GM12878 (cell line): ENCODE measurements at regions not wholly inside any gene's neighbourhood (a gene's known extent, or its start where the extent isn't known, plus 50 kb on each side); places are given as distances from the start of the nearest gene placed in this dataset.

Experiments
- BCL11A ChIP-seq: IDR thresholded peaks from 2 replicates; pipeline ENCODE4 v1.6.1; 2011; ENCODE audit warnings: low read depth, low read length
- BMI1 ChIP-seq: fragments of 450-650 bp; IDR thresholded peaks from 2 replicates; pipeline ENCODE4 v1.6.1; 2016; ENCODE audit warnings: mild to moderate bottlenecking, moderate library complexity, borderline replicate concordance
- CHD4 ChIP-seq: fragments of 200-600 bp; sonication (generic); IDR thresholded peaks from 2 replicates; pipeline ENCODE4 v1.6.1; 2016; ENCODE audit warnings: mild to moderate bottlenecking
- IKZF1 ChIP-seq: fragments of 450-650 bp; conservative IDR thresholded peaks from 2 replicates; pipeline ENCODE4 v1.6.1; 2017; ENCODE audit warnings: antibody characterized with exemption, mild to moderate bottlenecking
- LARP7 ChIP-seq: fragments of 450-650 bp; IDR thresholded peaks from 2 replicates; pipeline ENCODE4 v1.6.1; 2017; ENCODE audit warnings: mild to moderate bottlenecking
- MEF2A ChIP-seq: IDR thresholded peaks from 2 replicates; pipeline ENCODE4 v1.6.1; 2011; ENCODE audit warnings: low read depth, mild to moderate bottlenecking, low read length, moderate library complexity; ENCODE audit not compliant: insufficient read depth
- NFIC ChIP-seq: IDR thresholded peaks from 2 replicates; pipeline ENCODE4 v1.6.1; 2012; ENCODE audit warnings: low read depth, mild to moderate bottlenecking, inconsistent platforms, low read length, moderate library complexity
- POLR2AphosphoS5 ChIP-seq: IDR thresholded peaks from 2 replicates; pipeline ENCODE4 v1.6.1; 2011; ENCODE audit warnings: mild to moderate bottlenecking, low read length, inconsistent platforms
- RBBP5 ChIP-seq: fragments of 200-600 bp; sonication (generic); conservative IDR thresholded peaks from 2 replicates; pipeline ENCODE4 v1.6.1; 2016
- RCOR1 ChIP-seq: conservative IDR thresholded peaks from 2 replicates; pipeline ENCODE4 v1.6.1; 2012; ENCODE audit warnings: low read depth, low read length, improper control_type of control experiment
- SUPT20H ChIP-seq: IDR thresholded peaks from 2 replicates; pipeline ENCODE4 v1.6.1; 2011; ENCODE audit warnings: low read depth, mild to moderate bottlenecking, low read length, moderate library complexity, borderline replicate concordance; ENCODE audit not compliant: control insufficient read depth
- TCF3 ChIP-seq: IDR thresholded peaks from 2 replicates; pipeline ENCODE4 v1.6.1; 2012; ENCODE audit warnings: low read depth, mild to moderate bottlenecking, low read length, borderline replicate concordance; ENCODE audit not compliant: insufficient read depth
- WRNIP1 ChIP-seq: IDR thresholded peaks from 2 replicates; pipeline ENCODE4 v1.6.1; 2011; ENCODE audit warnings: low read depth, low read length, improper control_type of control experiment, borderline replicate concordance
- ZNF207 ChIP-seq: fragments of 450-650 bp; IDR thresholded peaks from 2 replicates; pipeline ENCODE4 v1.6.1; 2014; ENCODE audit warnings: antibody characterized with exemption, mild to moderate bottlenecking, borderline replicate concordance
- ZNF384 ChIP-seq: IDR thresholded peaks from 2 replicates; pipeline ENCODE4 v1.6.1; 2012; ENCODE audit warnings: low read depth, mild to moderate bottlenecking, low read length, improper control_type of control experiment, borderline replicate concordance
- ZNF622 ChIP-seq: fragments of 450-650 bp; IDR thresholded peaks from 2 replicates; pipeline ENCODE4 v1.6.1; 2017; ENCODE audit warnings: mild to moderate bottlenecking, inconsistent platforms
- TF ChIP-seq, protein P1 (sequence below): IDR thresholded peaks from 2 replicates; pipeline ENCODE4 v1.6.1; 2011; ENCODE audit warnings: mild to moderate bottlenecking, low read depth, low read length, moderate library complexity; ENCODE audit not compliant: insufficient replicate concordance
- TF ChIP-seq, protein P2 (sequence below): IDR thresholded peaks from 2 replicates; pipeline ENCODE4 v1.6.1; 2012; ENCODE audit warnings: low read depth, low read length, improper control_type of control experiment
- TF ChIP-seq, protein P3 (sequence below): fragments of 150-350 bp; IDR thresholded peaks from 2 replicates; pipeline ENCODE4 v1.6.1; 2016; ENCODE audit warnings: low read depth, low read length
- TF ChIP-seq, protein P4 (sequence below): fragments of 450-650 bp; IDR thresholded peaks from 2 replicates; pipeline ENCODE4 v1.6.1; 2017; ENCODE audit warnings: low read depth, mild to moderate bottlenecking, moderate library complexity
- TF ChIP-seq, protein P5 (sequence below): fragments of 150-350 bp; IDR thresholded peaks from 2 replicates; pipeline ENCODE4 v1.6.1; 2014; ENCODE audit warnings: mild to moderate bottlenecking, low read depth, low read length
- TF ChIP-seq, protein P6 (sequence below): fragments of 450-650 bp; IDR thresholded peaks from 2 replicates; pipeline ENCODE4 v1.6.1; 2018; ENCODE audit warnings: borderline replicate concordance, mild to moderate bottlenecking; ENCODE audit not compliant: partially characterized antibody

DNA sequence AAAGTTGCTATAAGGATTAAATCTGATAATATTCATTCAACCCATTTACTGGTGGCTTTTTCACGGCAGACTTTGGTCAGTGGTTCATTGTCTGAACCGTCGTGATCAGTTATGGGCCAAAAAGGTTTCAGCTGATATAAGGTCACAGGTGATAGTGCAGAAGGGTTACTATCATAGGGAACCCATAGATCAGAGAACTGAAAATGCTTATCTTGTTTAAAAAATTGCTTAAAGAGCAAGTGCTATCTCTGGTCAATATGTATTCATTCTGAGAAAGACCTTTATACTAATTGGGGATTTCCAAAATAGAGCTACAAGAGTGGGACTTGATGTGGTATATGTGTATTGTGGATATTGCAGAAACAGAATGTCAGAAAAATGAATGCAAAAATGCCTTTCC lies 147.8 kb upstream of the SEMA3E start (continued):
- TF ChIP-seq, protein P1, sequence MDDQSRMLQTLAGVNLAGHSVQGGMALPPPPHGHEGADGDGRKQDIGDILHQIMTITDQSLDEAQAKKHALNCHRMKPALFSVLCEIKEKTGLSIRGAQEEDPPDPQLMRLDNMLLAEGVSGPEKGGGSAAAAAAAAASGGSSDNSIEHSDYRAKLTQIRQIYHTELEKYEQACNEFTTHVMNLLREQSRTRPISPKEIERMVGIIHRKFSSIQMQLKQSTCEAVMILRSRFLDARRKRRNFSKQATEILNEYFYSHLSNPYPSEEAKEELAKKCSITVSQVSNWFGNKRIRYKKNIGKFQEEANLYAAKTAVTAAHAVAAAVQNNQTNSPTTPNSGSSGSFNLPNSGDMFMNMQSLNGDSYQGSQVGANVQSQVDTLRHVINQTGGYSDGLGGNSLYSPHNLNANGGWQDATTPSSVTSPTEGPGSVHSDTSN = no peak
- peak; percentile 31; the same call in 1 of the 2 replicates for TF ChIP-seq MEF2A
- TF ChIP-seq, protein P2, sequence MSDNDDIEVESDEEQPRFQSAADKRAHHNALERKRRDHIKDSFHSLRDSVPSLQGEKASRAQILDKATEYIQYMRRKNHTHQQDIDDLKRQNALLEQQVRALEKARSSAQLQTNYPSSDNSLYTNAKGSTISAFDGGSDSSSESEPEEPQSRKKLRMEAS = no peak
- TF ChIP-seq RCOR1 = no peak
- TF ChIP-seq, protein P3, sequence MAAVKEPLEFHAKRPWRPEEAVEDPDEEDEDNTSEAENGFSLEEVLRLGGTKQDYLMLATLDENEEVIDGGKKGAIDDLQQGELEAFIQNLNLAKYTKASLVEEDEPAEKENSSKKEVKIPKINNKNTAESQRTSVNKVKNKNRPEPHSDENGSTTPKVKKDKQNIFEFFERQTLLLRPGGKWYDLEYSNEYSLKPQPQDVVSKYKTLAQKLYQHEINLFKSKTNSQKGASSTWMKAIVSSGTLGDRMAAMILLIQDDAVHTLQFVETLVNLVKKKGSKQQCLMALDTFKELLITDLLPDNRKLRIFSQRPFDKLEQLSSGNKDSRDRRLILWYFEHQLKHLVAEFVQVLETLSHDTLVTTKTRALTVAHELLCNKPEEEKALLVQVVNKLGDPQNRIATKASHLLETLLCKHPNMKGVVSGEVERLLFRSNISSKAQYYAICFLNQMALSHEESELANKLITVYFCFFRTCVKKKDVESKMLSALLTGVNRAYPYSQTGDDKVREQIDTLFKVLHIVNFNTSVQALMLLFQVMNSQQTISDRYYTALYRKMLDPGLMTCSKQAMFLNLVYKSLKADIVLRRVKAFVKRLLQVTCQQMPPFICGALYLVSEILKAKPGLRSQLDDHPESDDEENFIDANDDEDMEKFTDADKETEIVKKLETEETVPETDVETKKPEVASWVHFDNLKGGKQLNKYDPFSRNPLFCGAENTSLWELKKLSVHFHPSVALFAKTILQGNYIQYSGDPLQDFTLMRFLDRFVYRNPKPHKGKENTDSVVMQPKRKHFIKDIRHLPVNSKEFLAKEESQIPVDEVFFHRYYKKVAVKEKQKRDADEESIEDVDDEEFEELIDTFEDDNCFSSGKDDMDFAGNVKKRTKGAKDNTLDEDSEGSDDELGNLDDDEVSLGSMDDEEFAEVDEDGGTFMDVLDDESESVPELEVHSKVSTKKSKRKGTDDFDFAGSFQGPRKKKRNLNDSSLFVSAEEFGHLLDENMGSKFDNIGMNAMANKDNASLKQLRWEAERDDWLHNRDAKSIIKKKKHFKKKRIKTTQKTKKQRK = no peak
- TF ChIP-seq BMI1 = no peak
- TF ChIP-seq, protein P4, sequence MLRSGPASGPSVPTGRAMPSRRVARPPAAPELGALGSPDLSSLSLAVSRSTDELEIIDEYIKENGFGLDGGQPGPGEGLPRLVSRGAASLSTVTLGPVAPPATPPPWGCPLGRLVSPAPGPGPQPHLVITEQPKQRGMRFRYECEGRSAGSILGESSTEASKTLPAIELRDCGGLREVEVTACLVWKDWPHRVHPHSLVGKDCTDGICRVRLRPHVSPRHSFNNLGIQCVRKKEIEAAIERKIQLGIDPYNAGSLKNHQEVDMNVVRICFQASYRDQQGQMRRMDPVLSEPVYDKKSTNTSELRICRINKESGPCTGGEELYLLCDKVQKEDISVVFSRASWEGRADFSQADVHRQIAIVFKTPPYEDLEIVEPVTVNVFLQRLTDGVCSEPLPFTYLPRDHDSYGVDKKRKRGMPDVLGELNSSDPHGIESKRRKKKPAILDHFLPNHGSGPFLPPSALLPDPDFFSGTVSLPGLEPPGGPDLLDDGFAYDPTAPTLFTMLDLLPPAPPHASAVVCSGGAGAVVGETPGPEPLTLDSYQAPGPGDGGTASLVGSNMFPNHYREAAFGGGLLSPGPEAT = peak; percentile 89
- TF ChIP-seq SUPT20H = no peak
- TF ChIP-seq, protein P5, sequence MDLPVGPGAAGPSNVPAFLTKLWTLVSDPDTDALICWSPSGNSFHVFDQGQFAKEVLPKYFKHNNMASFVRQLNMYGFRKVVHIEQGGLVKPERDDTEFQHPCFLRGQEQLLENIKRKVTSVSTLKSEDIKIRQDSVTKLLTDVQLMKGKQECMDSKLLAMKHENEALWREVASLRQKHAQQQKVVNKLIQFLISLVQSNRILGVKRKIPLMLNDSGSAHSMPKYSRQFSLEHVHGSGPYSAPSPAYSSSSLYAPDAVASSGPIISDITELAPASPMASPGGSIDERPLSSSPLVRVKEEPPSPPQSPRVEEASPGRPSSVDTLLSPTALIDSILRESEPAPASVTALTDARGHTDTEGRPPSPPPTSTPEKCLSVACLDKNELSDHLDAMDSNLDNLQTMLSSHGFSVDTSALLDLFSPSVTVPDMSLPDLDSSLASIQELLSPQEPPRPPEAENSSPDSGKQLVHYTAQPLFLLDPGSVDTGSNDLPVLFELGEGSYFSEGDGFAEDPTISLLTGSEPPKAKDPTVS = no peak
- TF ChIP-seq LARP7 = no peak
- TF ChIP-seq, protein P6, sequence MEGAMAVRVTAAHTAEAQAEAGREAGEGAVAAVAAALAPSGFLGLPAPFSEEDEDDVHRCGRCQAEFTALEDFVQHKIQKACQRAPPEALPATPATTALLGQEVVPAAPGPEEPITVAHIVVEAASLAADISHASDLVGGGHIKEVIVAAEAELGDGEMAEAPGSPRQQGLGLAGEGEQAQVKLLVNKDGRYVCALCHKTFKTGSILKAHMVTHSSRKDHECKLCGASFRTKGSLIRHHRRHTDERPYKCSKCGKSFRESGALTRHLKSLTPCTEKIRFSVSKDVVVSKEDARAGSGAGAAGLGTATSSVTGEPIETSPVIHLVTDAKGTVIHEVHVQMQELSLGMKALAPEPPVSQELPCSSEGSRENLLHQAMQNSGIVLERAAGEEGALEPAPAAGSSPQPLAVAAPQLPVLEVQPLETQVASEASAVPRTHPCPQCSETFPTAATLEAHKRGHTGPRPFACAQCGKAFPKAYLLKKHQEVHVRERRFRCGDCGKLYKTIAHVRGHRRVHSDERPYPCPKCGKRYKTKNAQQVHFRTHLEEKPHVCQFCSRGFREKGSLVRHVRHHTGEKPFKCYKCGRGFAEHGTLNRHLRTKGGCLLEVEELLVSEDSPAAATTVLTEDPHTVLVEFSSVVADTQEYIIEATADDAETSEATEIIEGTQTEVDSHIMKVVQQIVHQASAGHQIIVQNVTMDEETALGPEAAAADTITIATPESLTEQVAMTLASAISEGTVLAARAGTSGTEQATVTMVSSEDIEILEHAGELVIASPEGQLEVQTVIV = no peak
- TF ChIP-seq TCF3 = no peak
- TF ChIP-seq WRNIP1 = no peak
- no peak for TF ChIP-seq CHD4
- no peak; the same call in 1 of the 2 replicates for TF ChIP-seq BCL11A
- no peak for TF ChIP-seq ZNF207
- no peak; the same call in 1 of the 2 replicates for TF ChIP-seq IKZF1
- no peak for TF ChIP-seq ZNF384
- peak; percentile 83 for TF ChIP-seq NFIC
- TF ChIP-seq RBBP5 = no peak
- TF ChIP-seq ZNF622 = no peak
- TF ChIP-seq POLR2AphosphoS5 = no peak
